Thyroid gland (tissue), 4 donors: ENCODE measurements at regions not wholly inside any gene's neighbourhood (a gene's known extent, or its start where the extent isn't known, plus 50 kb on each side); places are given as distances from the start of the nearest gene placed in this dataset.

Experiments
- DNase-seq, 2 donors: peaks; one replicate each; pipeline ENCODE4 v3.0.0-alpha.2; 2019
- H3K27ac ChIP-seq, 3 donors: fragments of 200-600 bp; sonication (generic); 1 replicate in 2 of 3; 2 replicates in 1 of 3; pipeline ENCODE4 v1.5.1; 2016 to 2019; ENCODE audit warnings: mild to moderate bottlenecking in 1 of 3, moderate library complexity in 1 of 3
- H3K27me3 ChIP-seq: fragments of 200-600 bp; sonication (generic); one replicate; pipeline ENCODE4 v1.5.1; 2019
- H3K36me3 ChIP-seq, 2 donors: fragments of 200-600 bp; sonication (generic); one replicate each; pipeline ENCODE4 v1.5.1; 2016 to 2019
- H3K4me1 ChIP-seq, 2 donors: fragments of 200-600 bp; sonication (generic); one replicate each; pipeline ENCODE4 v1.5.1; 2017 to 2019
- H3K4me3 ChIP-seq, 3 donors: fragments of 200-600 bp; sonication (generic); replicated peaks in 1 of 3; 1 replicate in 2 of 3; 2 replicates in 1 of 3; pipeline ENCODE4 v1.5.1; 2016; ENCODE audit warnings: mild to moderate bottlenecking in 1 of 3
- H3K9me3 ChIP-seq: fragments of 200-600 bp; sonication (generic); one replicate; pipeline ENCODE4 v1.5.1; 2017
- POLR2A ChIP-seq, 2 donors: fragments of 450-650 bp; IDR thresholded peaks; one replicate each; pipeline ENCODE4 v1.6.1; 2017; ENCODE audit warnings: antibody characterized with exemption in 2 of 2, mild to moderate bottlenecking in 2 of 2, moderate library complexity in 1 of 2
- WGBS, 2 donors: methylation state at CpG; one replicate each; pipeline ENCODE4 v1.1.5; 2017; 5-methylcytosine and 5-hydroxymethylcytosine counted together
- intact Hi-C: fragments of 100-400 bp; cut with DNase I; formaldehyde crosslinking; loops from one replicate; pipeline ENCODE4 v1.15.1; 2023
- TF ChIP-seq, protein P1 (sequence below), 6 experiments: fragments of 200-600 bp in 3 of 6; fragments of 450-650 bp in 3 of 6; sonication (generic) in 3 of 6; IDR thresholded peaks; one replicate each; pipeline ENCODE4 v1.5.1; 2016 to 2019; ENCODE audit warnings: antibody characterized with exemption in 6 of 6, mild to moderate bottlenecking in 2 of 6, inconsistent platforms in 1 of 6, moderate library complexity in 1 of 6

DNA sequence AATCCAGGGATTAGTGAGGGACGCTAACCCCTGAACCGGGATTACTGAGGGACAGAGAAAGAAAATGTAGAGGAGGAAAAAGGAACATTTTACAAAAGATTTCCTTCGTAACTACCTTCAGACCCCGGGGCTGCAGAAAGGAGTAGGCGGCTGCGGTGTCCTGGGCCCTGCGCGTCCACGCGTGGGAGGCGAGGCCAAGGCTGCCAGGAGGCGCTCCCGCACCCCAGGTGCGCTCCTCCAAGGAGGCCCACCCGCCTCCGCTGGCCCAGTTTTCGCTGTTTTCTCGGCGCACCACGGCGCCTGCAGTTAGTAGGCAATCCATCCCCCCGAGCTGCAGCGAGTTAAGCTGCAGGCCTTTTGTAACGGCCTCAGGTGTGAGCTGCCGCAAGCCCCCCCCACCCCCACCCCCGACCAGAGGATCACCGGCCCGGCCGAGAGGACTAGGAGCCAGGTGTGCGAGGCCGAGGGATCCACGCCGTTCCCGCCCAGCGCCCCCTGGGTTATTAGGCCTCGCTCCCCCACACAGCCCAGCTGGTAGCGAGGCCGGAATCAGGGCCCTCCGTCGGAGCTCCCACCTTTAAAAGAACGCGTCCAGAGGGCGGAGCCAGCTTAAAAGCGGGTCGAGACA, 380.3 kb upstream of the ARID1B start:
- Histone ChIP-seq H3K9me3 (no peaks in the 10 kb centered on the region), H3K27me3 (no peaks in the 10 kb centered on the region), H3K36me3 (no peaks in the 10 kb centered on the region), H3K4me3 (no peak overlapping the region), H3K4me1 (peaks cover 14 to 18% of the 10 kb centered on the region in 2 donors), H3K27ac (peak overlapping the region; percentile 15 to 85 (median 66))
- 28 to 53% methylated on average over 39 to 43 of the region's 45 CpGs for WGBS, 2 donors
- peak; percentile 44 to 58 for DNase-seq
- TF ChIP-seq, protein P1, sequence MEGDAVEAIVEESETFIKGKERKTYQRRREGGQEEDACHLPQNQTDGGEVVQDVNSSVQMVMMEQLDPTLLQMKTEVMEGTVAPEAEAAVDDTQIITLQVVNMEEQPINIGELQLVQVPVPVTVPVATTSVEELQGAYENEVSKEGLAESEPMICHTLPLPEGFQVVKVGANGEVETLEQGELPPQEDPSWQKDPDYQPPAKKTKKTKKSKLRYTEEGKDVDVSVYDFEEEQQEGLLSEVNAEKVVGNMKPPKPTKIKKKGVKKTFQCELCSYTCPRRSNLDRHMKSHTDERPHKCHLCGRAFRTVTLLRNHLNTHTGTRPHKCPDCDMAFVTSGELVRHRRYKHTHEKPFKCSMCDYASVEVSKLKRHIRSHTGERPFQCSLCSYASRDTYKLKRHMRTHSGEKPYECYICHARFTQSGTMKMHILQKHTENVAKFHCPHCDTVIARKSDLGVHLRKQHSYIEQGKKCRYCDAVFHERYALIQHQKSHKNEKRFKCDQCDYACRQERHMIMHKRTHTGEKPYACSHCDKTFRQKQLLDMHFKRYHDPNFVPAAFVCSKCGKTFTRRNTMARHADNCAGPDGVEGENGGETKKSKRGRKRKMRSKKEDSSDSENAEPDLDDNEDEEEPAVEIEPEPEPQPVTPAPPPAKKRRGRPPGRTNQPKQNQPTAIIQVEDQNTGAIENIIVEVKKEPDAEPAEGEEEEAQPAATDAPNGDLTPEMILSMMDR (IDR thresholded peaks at IDR 0.05), result no peak
- no peak for TF ChIP-seq POLR2A (IDR thresholded peaks at IDR 0.05)
- intact Hi-C loops, result no loop called here

- Histone ChIP-seq H3K4me1 (peaks cover 20 to 24% of the 10 kb centered on the region in 2 donors), H3K9me3 (no peaks in the 10 kb centered on the region), H3K36me3 (no peaks in the 10 kb centered on the region), H3K27me3 (no peaks in the 10 kb centered on the region), H3K4me3 (no peak overlapping the region), H3K27ac (peak overlapping the region; percentile 15 to 85 (median 66))
- no peak for TF ChIP-seq POLR2A (IDR thresholded peaks at IDR 0.05)
- TF ChIP-seq, protein P1 (IDR thresholded peaks at IDR 0.05), result no peak
- 50 to 58% methylated on average over 11 of the region's 11 CpGs for WGBS, 2 donors
- no peak for DNase-seq
- intact Hi-C loops, result no loop called here
These were observed 381.0 kb upstream of the ARID1B start for GRCh38 chr6:156396068-156396771.

GRCh38 chr6:156395276-156395675, 381.9 kb upstream of the ARID1B start:
- WGBS, 2 donors, result 77 to 88% methylated on average over 6 of the region's 6 CpGs
- DNase-seq, result no peak

GRCh38 chr6:156392648-156393047, 384.5 kb upstream of the ARID1B start:
- 55 to 65% methylated on average over 4 of the region's 4 CpGs for WGBS, 2 donors
- Histone ChIP-seq H3K4me1 (peaks cover 24 to 27% of the 10 kb centered on the region in 2 donors), H3K27me3 (no peaks in the 10 kb centered on the region), H3K4me3 (no peak overlapping the region), H3K36me3 (no peaks in the 10 kb centered on the region), H3K9me3 (no peaks in the 10 kb centered on the region), H3K27ac (peak overlapping the region in 1 of 3 donors; percentile 57)
- TF ChIP-seq POLR2A (IDR thresholded peaks at IDR 0.05), result no peak
- TF ChIP-seq, protein P1 (IDR thresholded peaks at IDR 0.05), result no peak
- DNase-seq, result peak; percentile 60 to 64
- intact Hi-C loops, result no loop called here

More at GRCh38 chr6:156395276-156395675, 381.9 kb upstream of the ARID1B start:
- Histone ChIP-seq H3K27ac (peak overlapping the region in 1 of 3 donors; percentile 85), H3K9me3 (no peaks in the 10 kb centered on the region), H3K4me3 (no peak overlapping the region), H3K27me3 (no peaks in the 10 kb centered on the region), H3K4me1 (peaks cover 24 to 27% of the 10 kb centered on the region in 2 donors), H3K36me3 (no peaks in the 10 kb centered on the region)
- TF ChIP-seq, protein P1 (IDR thresholded peaks at IDR 0.05), result no peak
- no peak for TF ChIP-seq POLR2A (IDR thresholded peaks at IDR 0.05)
- intact Hi-C loops, result no loop called here

GRCh38 chr6:156391977-156392376, 385.2 kb upstream of the ARID1B start:
- intact Hi-C loops, result no loop called here
- WGBS, 2 donors, result 83 to 85% methylated on average over 4 of the region's 4 CpGs

More at GRCh38 chr6:156391977-156392376, 385.2 kb upstream of the ARID1B start:
- no peaks in the 10 kb centered on the region for H3K36me3 ChIP-seq
- no peak for DNase-seq
- no peak overlapping the region for H3K4me3 ChIP-seq
- H3K9me3 ChIP-seq, result no peaks in the 10 kb centered on the region
- H3K27me3 ChIP-seq, result no peaks in the 10 kb centered on the region
- no peak for TF ChIP-seq POLR2A (IDR thresholded peaks at IDR 0.05)
- TF ChIP-seq, protein P1 (IDR thresholded peaks at IDR 0.05), result no peak
- peaks cover 23 to 24% of the 10 kb centered on the region in 2 donors for H3K4me1 ChIP-seq
- peak overlapping the region in 2 of 3 donors; percentile 8 to 57 for H3K27ac ChIP-seq
